ENCODE measurements at regions not wholly inside any gene's neighbourhood (a gene's known extent, or its start where the extent isn't known, plus 50 kb on each side); places are given as distances from the start of the nearest gene placed in this dataset.

DNA sequence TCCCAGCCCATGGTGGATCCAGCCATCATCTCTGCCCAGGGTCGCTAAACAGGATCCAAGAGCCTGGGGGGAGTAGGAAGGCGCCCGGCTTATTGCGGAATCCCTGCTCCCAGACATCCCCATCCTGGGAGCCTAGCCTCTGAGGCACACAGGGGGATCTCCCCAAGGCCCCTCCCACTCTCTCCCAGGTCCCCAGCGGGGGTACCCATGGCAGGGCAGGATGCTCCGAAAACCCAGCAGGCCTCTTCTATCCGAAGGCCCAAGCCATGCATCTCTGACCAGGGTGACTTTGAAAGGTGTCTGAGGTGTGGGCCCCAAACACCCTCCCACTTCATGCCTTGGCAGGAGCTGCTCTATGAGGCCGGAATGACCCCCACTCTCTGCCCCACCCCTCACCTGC lies 81.7 kb upstream of the RUFY1 start:
- 69 to 81% (median 73%) methylated on average over 2 to 8 of the region's 8 CpGs for WGBS, 5 donors
- no peaks in the 10 kb centered on the region for H3K36me3 ChIP-seq
- H3K27me3 ChIP-seq (replicated peaks in 1 of 7) = no peaks in the 10 kb centered on the region
- no peak overlapping the region for H3K27ac ChIP-seq
- intact Hi-C loops (cut with DNase I; ENCODE audit: low total_unique reads) = no loop called here
- no peak for TF ChIP-seq POLR2AphosphoS5 (IDR thresholded peaks at IDR 0.05)
- no peak for TF ChIP-seq POLR2A (IDR thresholded peaks at IDR 0.05)
- no peak for TF ChIP-seq CTCF (IDR thresholded peaks at IDR 0.05 in 8 of 11, conservative IDR thresholded peaks at IDR 0.05 in 3 of 11)
- H3K4me3 ChIP-seq = no peak overlapping the region
- no peaks in the 10 kb centered on the region for H3K4me1 ChIP-seq
- DNase-seq = no peak
- peaks cover 0 to 12% (median 6%) of the 10 kb centered on the region in 8 donors for H3K9me3 ChIP-seq

GRCh38 chr5:179467441-179467840 lies 82.9 kb upstream of the RUFY1 start:
- Histone ChIP-seq H3K27ac (no peak overlapping the region), H3K4me3 (no peak overlapping the region), H3K36me3 (no peaks in the 10 kb centered on the region), H3K27me3 (replicated peaks in 1 of 7) (no peaks in the 10 kb centered on the region), H3K4me1 (no peaks in the 10 kb centered on the region), H3K9me3 (peaks cover 0 to 12% (median 6%) of the 10 kb centered on the region in 8 donors)
- intact Hi-C loops (cut with DNase I; ENCODE audit: low total_unique reads) = no loop called here
- WGBS, 5 donors = 93 to 96% (median 95%) methylated on average over 11 of the region's 11 CpGs
- no peak for DNase-seq
- TF ChIP-seq POLR2AphosphoS5 (IDR thresholded peaks at IDR 0.05) = no peak
- TF ChIP-seq CTCF (IDR thresholded peaks at IDR 0.05 in 8 of 11, conservative IDR thresholded peaks at IDR 0.05 in 3 of 11) = no peak
- TF ChIP-seq POLR2A (IDR thresholded peaks at IDR 0.05) = no peak

DNA sequence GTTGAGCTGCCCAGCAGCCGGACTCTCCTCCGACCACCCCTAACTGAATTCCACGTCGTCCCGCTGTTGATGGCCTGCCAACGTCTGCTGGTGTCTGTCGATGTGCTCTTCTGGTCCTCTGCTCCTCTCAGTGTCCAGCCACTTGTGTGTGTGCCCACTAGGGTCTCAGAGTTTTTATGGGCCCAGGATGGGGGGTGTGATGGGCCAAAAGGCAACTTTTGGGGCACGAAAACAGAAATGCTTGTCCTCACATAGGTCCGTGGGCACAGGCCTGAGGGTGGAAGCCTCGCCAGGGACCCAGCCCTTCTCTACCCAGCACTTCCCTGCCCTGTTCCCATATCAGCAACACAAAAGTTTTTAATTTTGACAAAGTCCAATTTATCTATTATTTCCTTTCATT lies 85.7 kb upstream of the RUFY1 start:
- Histone ChIP-seq H3K36me3 (no peaks in the 10 kb centered on the region), H3K27me3 (replicated peaks in 1 of 7) (no peaks in the 10 kb centered on the region), H3K27ac (no peak overlapping the region), H3K9me3 (peaks cover 0 to 12% (median 6%) of the 10 kb centered on the region in 8 donors), H3K4me1 (no peaks in the 10 kb centered on the region), H3K4me3 (no peak overlapping the region)
- DNase-seq = no peak
- 84 to 95% (median 91%) methylated on average over 10 of the region's 10 CpGs for WGBS, 5 donors
- TF ChIP-seq POLR2A (IDR thresholded peaks at IDR 0.05) = no peak
- TF ChIP-seq POLR2AphosphoS5 (IDR thresholded peaks at IDR 0.05) = no peak
- TF ChIP-seq CTCF (IDR thresholded peaks at IDR 0.05 in 8 of 11, conservative IDR thresholded peaks at IDR 0.05 in 3 of 11) = no peak
- intact Hi-C loops (cut with DNase I; ENCODE audit: low total_unique reads) = no loop called here

GRCh38 chr5:179462040-179462439 lies 88.3 kb upstream of the RUFY1 start:
- Histone ChIP-seq H3K9me3 (peaks cover 0 to 12% (median 6%) of the 10 kb centered on the region in 8 donors), H3K27ac (no peak overlapping the region), H3K27me3 (replicated peaks in 1 of 7) (no peaks in the 10 kb centered on the region), H3K36me3 (no peaks in the 10 kb centered on the region), H3K4me1 (no peaks in the 10 kb centered on the region), H3K4me3 (no peak overlapping the region)
- intact Hi-C loops (cut with DNase I; ENCODE audit: low total_unique reads) = no loop called here
- TF ChIP-seq POLR2A (IDR thresholded peaks at IDR 0.05) (no peak), CTCF (IDR thresholded peaks at IDR 0.05 in 8 of 11, conservative IDR thresholded peaks at IDR 0.05 in 3 of 11) (no peak), POLR2AphosphoS5 (IDR thresholded peaks at IDR 0.05) (no peak)
- 78 to 89% (median 84%) methylated on average over 12 of the region's 12 CpGs for WGBS, 5 donors
- DNase-seq = no peak

Measured in spleen (tissue), 11 donors.